SK-N-SH (cell line): ENCODE measurements at regions not wholly inside any gene's neighbourhood (a gene's known extent, or its start where the extent isn't known, plus 50 kb on each side); places are given as distances from the start of the nearest gene placed in this dataset.

ENCODE experiments used
- CTCF ChIA-PET: fragments of 300-600, 350-600 bp; formaldehyde crosslinking; extraction: SDS; loops from one replicate; lab custom pipeline; 2021; lab: Yijun Ruan, JAX
- POLR2A ChIA-PET: fragments of 350-600 bp; sonication (Branson Sonifier 250); formaldehyde crosslinking; extraction: SDS; loops from one replicate; lab custom pipeline; 2020; ENCODE audit warnings: antibody characterized with exemption, inconsistent platforms; lab: Yijun Ruan, JAX
- DNase-seq: peaks from one replicate; pipeline ENCODE4 v3.0.0; 2012
- H2AFZ ChIP-seq: fragments of 200-600 bp; sonication (generic); 2 replicates; pipeline ENCODE4 v1.8.1; 2016; ENCODE audit warnings: antibody characterized with exemption, mild to moderate bottlenecking, low read depth
- H3F3A ChIP-seq: fragments of 200-600 bp; sonication (generic); replicated peaks from 2 replicates; pipeline ENCODE3; 2016; ENCODE audit warnings: antibody characterized with exemption, mild to moderate bottlenecking; ENCODE audit not compliant: insufficient read depth
- H3K27ac ChIP-seq, 2 experiments: fragments of 200-500 bp in 1 of 2; fragments of 200-600 bp in 1 of 2; sonication (Bioruptor generic) in 1 of 2; sonication (generic), shearing (Covaris generic) in 1 of 2; 2 replicates each; pipeline versions ENCODE4 v1.5.1 to v1.6.1; 2014 to 2016; ENCODE audit warnings: low read depth in 2 of 2, inconsistent platforms in 1 of 2, low read length in 1 of 2, mild to moderate bottlenecking in 1 of 2, mixed read lengths in 1 of 2
- H3K27me3 ChIP-seq: fragments of 200-600 bp; sonication (generic), shearing (Covaris generic); 2 replicates; pipeline ENCODE4 v1.6.1; 2016; ENCODE audit warnings: mixed run types; ENCODE audit not compliant: insufficient read depth
- H3K36me3 ChIP-seq, 2 experiments: fragments of 200-500 bp in 1 of 2; fragments of 200-600 bp in 1 of 2; sonication (Bioruptor generic) in 1 of 2; sonication (generic) in 1 of 2; replicated peaks in 1 of 2; 2 replicates each; pipeline versions ENCODE3 to v1.5.1; 2014 to 2016; ENCODE audit warnings: low read length in 1 of 2, mild to moderate bottlenecking in 1 of 2; ENCODE audit not compliant: insufficient read depth in 2 of 2, control insufficient read depth in 1 of 2
- H3K4me1 ChIP-seq, 2 experiments: fragments of 200-500 bp in 1 of 2; fragments of 200-600 bp in 1 of 2; sonication (Bioruptor generic) in 1 of 2; sonication (generic), shearing (Covaris generic) in 1 of 2; 2 replicates each; pipeline versions ENCODE4 v1.5.1 to v1.6.1; 2014 to 2016; ENCODE audit warnings: low read depth in 1 of 2, low read length in 1 of 2, mixed run types in 1 of 2; ENCODE audit not compliant: insufficient read depth in 2 of 2, control insufficient read depth in 1 of 2
- H3K4me2 ChIP-seq: fragments of 200-600 bp; sonication (generic), shearing (Covaris generic); 2 replicates; pipeline ENCODE4 v1.6.1; 2017; ENCODE audit warnings: mixed run types
- H3K4me3 ChIP-seq, 2 experiments: fragments of 200-500 bp in 1 of 2; fragments of 200-600 bp in 1 of 2; sonication (Bioruptor generic) in 1 of 2; sonication (generic), shearing (Covaris generic) in 1 of 2; 2 replicates each; pipeline versions ENCODE4 v1.5.1 to v1.8.1; 2014 to 2016; ENCODE audit warnings: low read depth in 2 of 2, inconsistent platforms in 1 of 2, low read length in 1 of 2, mild to moderate bottlenecking in 1 of 2, mixed read lengths in 1 of 2, moderate library complexity in 1 of 2
- H3K79me2 ChIP-seq: fragments of 200-600 bp; sonication (generic); 2 replicates; pipeline ENCODE4 v1.8.1; 2017; ENCODE audit warnings: mild to moderate bottlenecking; ENCODE audit not compliant: insufficient read depth
- H3K9ac ChIP-seq: fragments of 200-600 bp; sonication (generic); 2 replicates; pipeline ENCODE4 v1.6.1; 2017; ENCODE audit warnings: mixed run types
- H3K9me2 ChIP-seq: fragments of 200-600 bp; sonication (generic); 2 replicates; pipeline ENCODE4 v1.6.1; 2017; ENCODE audit warnings: mixed run types
- H3K9me3 ChIP-seq: fragments of 200-600 bp; sonication (generic); 2 replicates; pipeline ENCODE4 v1.6.1; 2017; ENCODE audit warnings: mixed run types, mild to moderate bottlenecking, moderate library complexity
- H4K20me1 ChIP-seq: fragments of 200-600 bp; sonication (generic); 2 replicates; pipeline ENCODE4 v1.6.1; 2017; ENCODE audit warnings: mild to moderate bottlenecking, mixed run types; ENCODE audit not compliant: insufficient read depth
- CHD2 ChIP-seq: fragments of 150-350 bp; IDR thresholded peaks from 2 replicates; pipeline ENCODE4 v1.6.1; 2018; ENCODE audit warnings: low read length; ENCODE audit not compliant: partially characterized antibody
- CTCF ChIP-seq: fragments of 200-600 bp; sonication (generic); IDR thresholded peaks from 2 replicates; pipeline ENCODE4 v1.6.1; 2017; ENCODE audit warnings: antibody characterized with exemption, mild to moderate bottlenecking, moderate library complexity
- ELF1 ChIP-seq: IDR thresholded peaks from 2 replicates; pipeline ENCODE4 v1.4.0; 2012
- EP300 ChIP-seq, 2 experiments: IDR thresholded peaks; 2 replicates each; pipeline versions ENCODE4 v1.4.0 to v1.6.1; 2012; ENCODE audit warnings: borderline replicate concordance in 1 of 2, low read depth in 1 of 2, low read length in 1 of 2
- FOXJ3 ChIP-seq: sonication (generic); formaldehyde crosslinking; IDR thresholded peaks from 2 replicates; pipeline ENCODE4 v1.5.1; 2020; ENCODE audit warnings: mild to moderate bottlenecking, missing genetic modification reagents
- GABPA ChIP-seq: IDR thresholded peaks from 2 replicates; pipeline ENCODE4 v1.4.0; 2012; ENCODE audit warnings: low read depth, mild to moderate bottlenecking
- GATA2 ChIP-seq: sonication (generic); formaldehyde crosslinking; IDR thresholded peaks from 2 replicates; pipeline ENCODE4 v1.5.0; 2020; ENCODE audit warnings: mild to moderate bottlenecking, missing genetic modification reagents
- JUND ChIP-seq: IDR thresholded peaks from 2 replicates; pipeline ENCODE4 v1.4.0; 2012
- MXI1 ChIP-seq: IDR thresholded peaks from 2 replicates; pipeline ENCODE4 v1.6.1; 2012; ENCODE audit warnings: mild to moderate bottlenecking, low read depth, low read length, improper control_type of control experiment
- NRF1 ChIP-seq: IDR thresholded peaks from 2 replicates; pipeline ENCODE4 v1.6.1; 2012; ENCODE audit warnings: low read depth, mild to moderate bottlenecking, low read length
- POLR2AphosphoS5 ChIP-seq: IDR thresholded peaks from 2 replicates; pipeline ENCODE4 v1.6.1; 2012; ENCODE audit warnings: low read depth, low read length
- RCOR1 ChIP-seq: fragments of 150-350 bp; IDR thresholded peaks from 2 replicates; pipeline ENCODE4 v1.6.1; 2017; ENCODE audit warnings: antibody characterized with exemption, low read length
- RFX5 ChIP-seq: IDR thresholded peaks from 2 replicates; pipeline ENCODE4 v1.6.1; 2012; ENCODE audit warnings: mild to moderate bottlenecking, improper control_type of control experiment, low read length
- SIN3A ChIP-seq: IDR thresholded peaks from 2 replicates; pipeline ENCODE4 v1.6.1; 2012; ENCODE audit warnings: low read depth, mild to moderate bottlenecking, low read length, moderate library complexity, borderline replicate concordance
- SMC3 ChIP-seq: IDR thresholded peaks from 2 replicates; pipeline ENCODE4 v1.6.1; 2012; ENCODE audit warnings: low read depth, low read length, improper control_type of control experiment
- TAF1 ChIP-seq: IDR thresholded peaks from 2 replicates; pipeline ENCODE4 v1.6.1; 2012; ENCODE audit warnings: low read depth, mild to moderate bottlenecking, low read length, moderate library complexity, borderline replicate concordance
- TEAD4 ChIP-seq: IDR thresholded peaks from 2 replicates; pipeline ENCODE4 v1.4.0; 2012; ENCODE audit warnings: mild to moderate bottlenecking, borderline replicate concordance; ENCODE audit not compliant: insufficient read depth
- USF1 ChIP-seq: IDR thresholded peaks from 2 replicates; pipeline ENCODE4 v1.4.0; 2012; ENCODE audit warnings: low read depth, borderline replicate concordance
- WGBS: methylation state at CpG from one replicate; pipeline ENCODE4 v1.1.6; 2017; ENCODE audit warnings: low lambda C conversion rate; 5-methylcytosine and 5-hydroxymethylcytosine counted together

- no peak for TF ChIP-seq TEAD4
- TF ChIP-seq CTCF: no peak
- no peak for TF ChIP-seq SMC3
- TF ChIP-seq CHD2: peak; percentile 29
- no peak for TF ChIP-seq RCOR1
- TF ChIP-seq GATA2 (CRISPR knock-in tag): peak; percentile 44
- no peak for TF ChIP-seq TAF1
- no peak for TF ChIP-seq FOXJ3
- TF ChIP-seq NRF1: no peak
- TF ChIP-seq RFX5: no peak
- TF ChIP-seq JUND: no peak
- peak in 1 of 2 experiments; percentile 68; a peak in 1 of 4 replicates for TF ChIP-seq EP300 (IDR thresholded peaks at IDR 0.05; ENCODE audit: borderline replicate concordance in 1 of 2, low read depth in 1 of 2, low read length in 1 of 2)
- no peak for TF ChIP-seq ELF1
- TF ChIP-seq SIN3A: no peak
- no peak for TF ChIP-seq GABPA
- no peak for TF ChIP-seq USF1
These were observed 237.3 kb upstream of the GAP43 start (continued) for GRCh38 chr3:115385774-115386730.

GRCh38 chr3:115388166-115388565 lies 235.1 kb upstream of the GAP43 start:
- ChIA-PET CTCF (interaction anchor here (0.7 to 1.0 kb wide), 2 partner anchors 8 to 396 kb away, joined by 3 to 4 read pairs; no protein-coding TSS in a partner anchor), POLR2A (no interaction called here)
- WGBS: 76% methylated on average over 1 of the region's 1 CpG
- no peaks in the 10 kb centered on the region for H3K9me3 ChIP-seq
- DNase-seq: no peak
- H3K4me3 ChIP-seq: no peak overlapping the region
- H3K4me1 ChIP-seq: peaks cover 0 to 9% of the 10 kb centered on the region in 2 experiments; a peak in 2 of 4 replicates
- H3K36me3 ChIP-seq: no peaks in the 10 kb centered on the region
- H3K79me2 ChIP-seq: no peaks in the 10 kb centered on the region
- H4K20me1 ChIP-seq: no peaks in the 10 kb centered on the region
- no peaks in the 10 kb centered on the region for H3K27me3 ChIP-seq
- H3K27ac ChIP-seq: no peak overlapping the region; a peak in 1 of 4 replicates
- H3F3A ChIP-seq: no peaks in the 10 kb centered on the region
- no peak overlapping the region for H3K4me2 ChIP-seq
- TF ChIP-seq POLR2AphosphoS5 (no peak), RCOR1 (no peak), MXI1 (no peak), USF1 (no peak)
- TF ChIP-seq, all 33 proteins: peak for 0
- Histone ChIP-seq H3K9ac (no peak overlapping the region), H2AFZ (no peak overlapping the region), H3K9me2 (no peaks in the 10 kb centered on the region)
